ENCODE measurements at regions not wholly inside any gene's neighbourhood (a gene's known extent, or its start where the extent isn't known, plus 50 kb on each side); places are given as distances from the start of the nearest gene placed in this dataset.

DNA sequence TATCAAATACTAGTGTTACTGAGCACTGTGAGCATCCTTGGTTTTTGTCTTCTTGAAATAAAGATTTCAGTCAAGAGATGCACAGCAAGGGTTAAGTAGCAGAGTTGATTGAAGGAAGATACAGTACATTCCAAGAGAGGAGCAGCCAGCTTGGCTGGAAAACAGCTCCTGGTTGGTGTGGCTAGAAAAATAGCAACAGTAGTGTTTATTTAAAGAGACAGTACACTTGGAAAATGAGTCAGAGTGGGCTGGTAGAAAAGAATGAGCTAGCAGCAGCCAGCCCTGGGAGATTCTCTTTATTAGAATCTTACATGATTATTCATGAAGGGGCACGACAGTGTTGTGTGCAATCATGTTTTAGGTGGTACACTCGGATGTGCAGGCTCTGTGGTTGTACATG, 1016.4 kb upstream of the SORCS1 start:
- H3K27me3 ChIP-seq (ENCODE audit: insufficient read depth, low read length): no peaks in the 10 kb centered on the region
- no peak overlapping the region for H3K18ac ChIP-seq (ENCODE audit: insufficient read length, low read depth, low read length)
- H3K79me1 ChIP-seq (ENCODE audit: insufficient read depth, low read depth, low read length, poor library complexity, severe bottlenecking): no peaks in the 10 kb centered on the region
- no peaks in the 10 kb centered on the region for H3K9me3 ChIP-seq (ENCODE audit: control insufficient read depth, low read depth, low read length)
- Mint-ChIP-seq H3K9me3 (no peaks in the 10 kb centered on the region), H3K27me3 (ENCODE audit: low read depth) (no peaks in the 10 kb centered on the region), H3K27ac (no peak overlapping the region), H3K36me3 (ENCODE audit: insufficient read depth in 1 of 3, low read depth in 3 of 3) (no peaks in the 10 kb centered on the region), H3K4me1 (peaks cover 3% of the 10 kb centered on the region in 2 experiments; a peak in 2 of 4 replicates), H3K4me3 (no peak overlapping the region)
- H3K79me2 ChIP-seq (ENCODE audit: insufficient read depth, low read length): no peaks in the 10 kb centered on the region
- H3K4ac ChIP-seq (ENCODE audit: low read depth, low read length): no peak overlapping the region
- H3K27ac ChIP-seq (ENCODE audit: insufficient read length, low read depth, low read length): no peak overlapping the region
- no peak overlapping the region for H2BK12ac ChIP-seq (ENCODE audit: insufficient read length, low read depth, low read length)
- no peaks in the 10 kb centered on the region for H3K23me2 ChIP-seq (ENCODE audit: insufficient read length, low read depth, low read length, poor library complexity, severe bottlenecking)
- no CpG with 5 or more reads among the region's 2 CpGs for WGBS (ENCODE audit: extremely low coverage, insufficient read length, low lambda C conversion rate)
- DNase-seq: no peak
- no peak overlapping the region for H3K14ac ChIP-seq (ENCODE audit: insufficient read depth, low read length)
- H4K8ac ChIP-seq (replicated peaks; ENCODE audit: insufficient read length, low read depth, low read length): no peak overlapping the region
- no peak overlapping the region for H2BK15ac ChIP-seq (ENCODE audit: low read depth, low read length)
- H3K4me1 ChIP-seq (ENCODE audit: insufficient read depth, low read length): no peaks in the 10 kb centered on the region; the same call in 1 of the 2 replicates
- H2BK5ac ChIP-seq (ENCODE audit: insufficient read length, low read length): no peak overlapping the region
- H3K9ac ChIP-seq (ENCODE audit: extremely low read depth, insufficient read length, low read length): no peak overlapping the region
- no peak overlapping the region for H4K5ac ChIP-seq (ENCODE audit: insufficient read length, low read depth, low read length)
- no peak overlapping the region for H2BK120ac ChIP-seq (ENCODE audit: low read depth, low read length, poor library complexity, severe bottlenecking)
- TF ChIP-seq, protein P1, sequence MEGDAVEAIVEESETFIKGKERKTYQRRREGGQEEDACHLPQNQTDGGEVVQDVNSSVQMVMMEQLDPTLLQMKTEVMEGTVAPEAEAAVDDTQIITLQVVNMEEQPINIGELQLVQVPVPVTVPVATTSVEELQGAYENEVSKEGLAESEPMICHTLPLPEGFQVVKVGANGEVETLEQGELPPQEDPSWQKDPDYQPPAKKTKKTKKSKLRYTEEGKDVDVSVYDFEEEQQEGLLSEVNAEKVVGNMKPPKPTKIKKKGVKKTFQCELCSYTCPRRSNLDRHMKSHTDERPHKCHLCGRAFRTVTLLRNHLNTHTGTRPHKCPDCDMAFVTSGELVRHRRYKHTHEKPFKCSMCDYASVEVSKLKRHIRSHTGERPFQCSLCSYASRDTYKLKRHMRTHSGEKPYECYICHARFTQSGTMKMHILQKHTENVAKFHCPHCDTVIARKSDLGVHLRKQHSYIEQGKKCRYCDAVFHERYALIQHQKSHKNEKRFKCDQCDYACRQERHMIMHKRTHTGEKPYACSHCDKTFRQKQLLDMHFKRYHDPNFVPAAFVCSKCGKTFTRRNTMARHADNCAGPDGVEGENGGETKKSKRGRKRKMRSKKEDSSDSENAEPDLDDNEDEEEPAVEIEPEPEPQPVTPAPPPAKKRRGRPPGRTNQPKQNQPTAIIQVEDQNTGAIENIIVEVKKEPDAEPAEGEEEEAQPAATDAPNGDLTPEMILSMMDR (conservative IDR thresholded peaks at IDR 0.05): no peak
- H3K23ac ChIP-seq (ENCODE audit: insufficient read length, low read depth, low read length): no peak overlapping the region
- H2AK5ac ChIP-seq (ENCODE audit: insufficient read length, low read length): no peak overlapping the region
- H4K20me1 ChIP-seq (ENCODE audit: control insufficient read depth, insufficient read depth, insufficient read length): no peaks in the 10 kb centered on the region
- no peak overlapping the region for H3K4me2 ChIP-seq (ENCODE audit: insufficient read depth, insufficient read length, low read length)
- no peak overlapping the region for H2BK20ac ChIP-seq (ENCODE audit: low read depth, low read length, poor library complexity, severe bottlenecking)
- no peak overlapping the region for H3K56ac ChIP-seq (ENCODE audit: insufficient read length, low read depth, low read length)
- H3T11ph ChIP-seq (ENCODE audit: low read length): no peak overlapping the region
- H2AFZ ChIP-seq (ENCODE audit: low read length): no peak overlapping the region
- no peak overlapping the region for H4K91ac ChIP-seq (ENCODE audit: insufficient read length, low read depth, low read length)

Data from H9 (cell line).